K562 (cell line): ENCODE measurements at regions not wholly inside any gene's neighbourhood (a gene's known extent, or its start where the extent isn't known, plus 50 kb on each side); places are given as distances from the start of the nearest gene placed in this dataset.
A peak's percentile ranks its signal among the peaks of the same experiment; 100 is the strongest.

Source experiments
- ARID3A ChIP-seq: IDR thresholded peaks from 2 replicates; pipeline ENCODE4 v1.6.1; 2012; ENCODE audit warnings: low read depth, low read length, improper control_type of control experiment, borderline replicate concordance
- ARID4B ChIP-seq: sonication (generic); formaldehyde crosslinking; IDR thresholded peaks from 2 replicates; pipeline ENCODE4 v1.8.0; 2022; ENCODE audit warnings: mild to moderate bottlenecking, missing genetic modification reagents
- C11orf30 ChIP-seq: fragments of 450-650 bp; IDR thresholded peaks from 2 replicates; pipeline ENCODE4 v1.6.1; 2016; ENCODE audit warnings: low read depth, mild to moderate bottlenecking
- HDAC6 ChIP-seq: IDR thresholded peaks from 2 replicates; pipeline ENCODE4 v1.6.1; 2012; ENCODE audit warnings: low read depth, mild to moderate bottlenecking, control low read depth, inconsistent platforms, low read length, moderate library complexity
- HDAC8 ChIP-seq: fragments of 450-650 bp; IDR thresholded peaks from 2 replicates; pipeline ENCODE4 v1.6.1; 2016; ENCODE audit warnings: mild to moderate bottlenecking, missing genetic modification characterization, moderate library complexity, missing compliant biosample characterization
- HDGF ChIP-seq: fragments of 450-650 bp; IDR thresholded peaks from 2 replicates; pipeline ENCODE4 v1.6.1; 2016
- HOXB6 ChIP-seq: fragments of 250-450 bp; sonication (Bioruptor Pico); IDR thresholded peaks from 2 replicates; pipeline ENCODE4 v1.5.1; 2022; ENCODE audit warnings: mild to moderate bottlenecking, borderline replicate concordance
- NCOR1 ChIP-seq: fragments of 450-650 bp; IDR thresholded peaks from 2 replicates; pipeline ENCODE4 v1.6.1; 2016; ENCODE audit warnings: mild to moderate bottlenecking, moderate library complexity
- NFE2 ChIP-seq: IDR thresholded peaks from 2 replicates; pipeline ENCODE4 v1.6.1; 2014; ENCODE audit warnings: antibody characterized with exemption, low read depth
- PCBP1 ChIP-seq: fragments of 200-400 bp; formaldehyde crosslinking; IDR thresholded peaks from 2 replicates; pipeline ENCODE4 v1.6.1; 2018; ENCODE audit warnings: mild to moderate bottlenecking, low read depth, low read length; ENCODE audit not compliant: poor library complexity, severe bottlenecking
- POLR2H ChIP-seq: IDR thresholded peaks from 2 replicates; pipeline ENCODE4 v1.6.1; 2016; ENCODE audit warnings: missing genetic modification characterization, low read depth, mild to moderate bottlenecking, control low read depth, missing compliant biosample characterization, moderate library complexity
- SRSF1 ChIP-seq: fragments of 200-400 bp; formaldehyde crosslinking; IDR thresholded peaks from 2 replicates; pipeline ENCODE4 v1.6.1; 2017; ENCODE audit warnings: mild to moderate bottlenecking, low read depth, low read length, moderate library complexity
- UBTF ChIP-seq, 2 experiments: IDR thresholded peaks; 2 replicates each; pipeline ENCODE4 v1.6.1; 2012; ENCODE audit warnings: improper control_type of control experiment in 2 of 2, low read depth in 2 of 2, low read length in 2 of 2, borderline replicate concordance in 1 of 2
- TF ChIP-seq, protein P1 (sequence below), 3 experiments: fragments of 200-800 bp in 1 of 3; fragments of 250-450 bp in 1 of 3; fragments of 450-650 bp in 1 of 3; sonication (Bioruptor Pico) in 1 of 3; sonication (Bioruptor generic) in 1 of 3; formaldehyde crosslinking in 1 of 3; IDR thresholded peaks; 2 replicates each; pipeline versions ENCODE4 v1.6.1 to v1.8.0; 2016 to 2022; ENCODE audit warnings: mild to moderate bottlenecking in 2 of 3, missing genetic modification characterization in 2 of 3, missing compliant biosample characterization in 1 of 3, moderate library complexity in 1 of 3

DNA sequence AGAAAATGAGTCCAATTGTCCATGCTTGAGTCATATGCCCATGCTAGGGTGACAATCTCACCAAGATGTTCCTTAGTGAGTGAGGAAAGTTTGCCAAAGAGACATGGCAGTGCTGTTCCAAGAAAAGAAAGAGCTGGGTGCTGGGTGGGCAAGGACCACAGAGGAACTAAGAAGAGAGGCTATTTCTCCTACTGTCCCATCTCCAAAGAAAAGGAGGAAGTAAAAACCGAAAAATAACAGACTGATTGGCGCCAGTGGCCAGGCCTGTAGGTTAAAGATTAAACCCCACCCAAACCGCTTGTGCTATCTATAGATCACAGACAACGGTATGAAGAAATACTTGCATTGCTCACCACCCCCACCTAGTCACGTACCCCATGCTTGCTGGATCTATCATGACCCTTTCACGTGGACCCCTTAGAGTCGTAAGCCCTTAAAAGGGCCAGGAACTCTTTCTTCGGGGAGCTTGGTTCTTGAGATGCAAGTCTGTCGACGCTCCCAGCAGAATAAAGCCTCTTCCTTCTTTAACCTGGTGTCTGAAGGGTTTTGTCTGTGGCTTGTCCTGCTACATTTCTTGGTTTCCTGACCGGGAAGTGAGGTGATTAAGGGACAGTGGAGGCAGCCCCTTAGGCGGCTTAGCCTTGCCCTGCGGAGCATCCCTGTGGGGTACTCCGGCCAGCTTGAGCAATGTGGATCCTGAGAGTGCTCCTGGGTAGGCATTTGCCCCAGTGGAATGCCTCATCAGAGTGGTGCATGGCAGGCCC lies 606.5 kb downstream of the UQCRFS1 start (continued):
- TF ChIP-seq C11orf30 (no peak), SRSF1 (no peak), POLR2H (tag) (peak; percentile 71; the same call in 1 of the 2 replicates), ARID3A (peak; percentile 85), HOXB6 (no peak), HDGF (no peak), PCBP1 (no peak), NFE2 (peak; percentile 58), ARID4B (no peak; the same call in none of the 2 replicates), HDAC6 (no peak), UBTF (IDR thresholded peaks at IDR 0.05; ENCODE audit: borderline replicate concordance in 1 of 2, low read depth in 2 of 2, low read length in 2 of 2) (0 out of 4 replicates have a peak, but pooled peaks of 1 of the 2 experiments have one; percentile 26), HDAC8 (tag) (peak; percentile 68; the same call in 1 of the 2 replicates), NCOR1 (peak; percentile 99)
- TF ChIP-seq, protein P1, sequence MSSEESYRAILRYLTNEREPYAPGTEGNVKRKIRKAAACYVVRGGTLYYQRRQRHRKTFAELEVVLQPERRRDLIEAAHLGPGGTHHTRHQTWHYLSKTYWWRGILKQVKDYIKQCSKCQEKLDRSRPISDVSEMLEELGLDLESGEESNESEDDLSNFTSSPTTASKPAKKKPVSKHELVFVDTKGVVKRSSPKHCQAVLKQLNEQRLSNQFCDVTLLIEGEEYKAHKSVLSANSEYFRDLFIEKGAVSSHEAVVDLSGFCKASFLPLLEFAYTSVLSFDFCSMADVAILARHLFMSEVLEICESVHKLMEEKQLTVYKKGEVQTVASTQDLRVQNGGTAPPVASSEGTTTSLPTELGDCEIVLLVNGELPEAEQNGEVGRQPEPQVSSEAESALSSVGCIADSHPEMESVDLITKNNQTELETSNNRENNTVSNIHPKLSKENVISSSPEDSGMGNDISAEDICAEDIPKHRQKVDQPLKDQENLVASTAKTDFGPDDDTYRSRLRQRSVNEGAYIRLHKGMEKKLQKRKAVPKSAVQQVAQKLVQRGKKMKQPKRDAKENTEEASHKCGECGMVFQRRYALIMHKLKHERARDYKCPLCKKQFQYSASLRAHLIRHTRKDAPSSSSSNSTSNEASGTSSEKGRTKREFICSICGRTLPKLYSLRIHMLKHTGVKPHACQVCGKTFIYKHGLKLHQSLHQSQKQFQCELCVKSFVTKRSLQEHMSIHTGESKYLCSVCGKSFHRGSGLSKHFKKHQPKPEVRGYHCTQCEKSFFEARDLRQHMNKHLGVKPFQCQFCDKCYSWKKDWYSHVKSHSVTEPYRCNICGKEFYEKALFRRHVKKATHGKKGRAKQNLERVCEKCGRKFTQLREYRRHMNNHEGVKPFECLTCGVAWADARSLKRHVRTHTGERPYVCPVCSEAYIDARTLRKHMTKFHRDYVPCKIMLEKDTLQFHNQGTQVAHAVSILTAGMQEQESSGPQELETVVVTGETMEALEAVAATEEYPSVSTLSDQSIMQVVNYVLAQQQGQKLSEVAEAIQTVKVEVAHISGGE (CRISPR knock-in tag; IDR thresholded peaks at IDR 0.05) = peak in 1 of 3 experiments; percentile 72; a peak in 1 of 6 replicates
